AG09309 (cell line): ENCODE measurements at regions not wholly inside any gene's neighbourhood (a gene's known extent, or its start where the extent isn't known, plus 50 kb on each side); places are given as distances from the start of the nearest gene placed in this dataset.

Experiments
- DNase-seq: peaks from one replicate; pipeline ENCODE4 v3.0.0-alpha.2; 2010; ENCODE audit warnings: low read depth
- H3K4me3 ChIP-seq: 2 replicates; pipeline ENCODE4 v1.5.1; 2011; ENCODE audit warnings: mild to moderate bottlenecking, low read depth, low read length, moderate library complexity; ENCODE audit not compliant: control insufficient read depth
- TF ChIP-seq, protein P1 (sequence below): IDR thresholded peaks from 2 replicates; pipeline ENCODE4 v1.5.1; 2011; ENCODE audit warnings: mild to moderate bottlenecking, low read depth, low read length, inconsistent platforms; ENCODE audit not compliant: insufficient read depth, control insufficient read depth; ENCODE audit errors: missing control alignments

DNA sequence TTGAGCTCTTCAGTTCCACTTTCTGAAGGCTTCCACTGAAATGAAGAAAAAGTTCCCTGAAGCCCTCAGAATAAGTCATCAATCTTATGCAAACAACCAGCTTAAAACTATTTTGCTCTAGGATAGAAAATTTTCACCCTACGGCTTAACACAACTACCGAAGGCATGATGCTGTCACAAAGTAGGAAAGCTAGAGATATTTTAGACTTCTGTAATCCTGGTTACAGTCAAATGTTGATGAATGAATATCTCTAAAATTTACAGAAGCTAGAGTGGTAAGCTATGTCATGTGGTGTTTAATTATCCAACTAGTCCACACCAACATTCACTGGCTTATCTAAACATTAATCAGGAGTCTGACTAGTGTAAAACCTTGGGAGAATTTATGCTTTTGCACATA, 197.9 kb downstream of the SUCLA2 start:
- no peak for DNase-seq
- TF ChIP-seq, protein P1, sequence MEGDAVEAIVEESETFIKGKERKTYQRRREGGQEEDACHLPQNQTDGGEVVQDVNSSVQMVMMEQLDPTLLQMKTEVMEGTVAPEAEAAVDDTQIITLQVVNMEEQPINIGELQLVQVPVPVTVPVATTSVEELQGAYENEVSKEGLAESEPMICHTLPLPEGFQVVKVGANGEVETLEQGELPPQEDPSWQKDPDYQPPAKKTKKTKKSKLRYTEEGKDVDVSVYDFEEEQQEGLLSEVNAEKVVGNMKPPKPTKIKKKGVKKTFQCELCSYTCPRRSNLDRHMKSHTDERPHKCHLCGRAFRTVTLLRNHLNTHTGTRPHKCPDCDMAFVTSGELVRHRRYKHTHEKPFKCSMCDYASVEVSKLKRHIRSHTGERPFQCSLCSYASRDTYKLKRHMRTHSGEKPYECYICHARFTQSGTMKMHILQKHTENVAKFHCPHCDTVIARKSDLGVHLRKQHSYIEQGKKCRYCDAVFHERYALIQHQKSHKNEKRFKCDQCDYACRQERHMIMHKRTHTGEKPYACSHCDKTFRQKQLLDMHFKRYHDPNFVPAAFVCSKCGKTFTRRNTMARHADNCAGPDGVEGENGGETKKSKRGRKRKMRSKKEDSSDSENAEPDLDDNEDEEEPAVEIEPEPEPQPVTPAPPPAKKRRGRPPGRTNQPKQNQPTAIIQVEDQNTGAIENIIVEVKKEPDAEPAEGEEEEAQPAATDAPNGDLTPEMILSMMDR = no peak
- H3K4me3 ChIP-seq = no peak overlapping the region

DNA sequence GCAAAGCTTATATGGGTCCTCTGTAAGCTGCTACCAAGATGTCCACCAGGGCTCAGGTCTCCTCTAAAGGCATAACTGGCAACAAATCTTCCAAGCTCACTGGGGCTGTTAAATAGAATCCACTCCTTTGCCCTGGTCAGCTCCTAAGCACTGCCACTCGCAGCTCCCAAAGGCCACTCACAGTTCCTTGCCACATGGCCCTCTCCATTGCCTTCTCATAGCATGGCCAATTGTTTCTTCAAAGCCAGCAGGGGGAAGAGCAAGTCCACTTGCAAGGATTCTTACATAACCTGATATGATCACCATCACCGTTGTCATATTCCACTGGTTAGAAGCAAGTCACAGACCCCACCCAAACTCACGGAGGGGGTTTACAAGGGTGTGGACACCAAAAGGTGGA, 199.5 kb downstream of the SUCLA2 start:
- TF ChIP-seq, protein P1 = no peak
- H3K4me3 ChIP-seq = no peak overlapping the region
- DNase-seq = no peak

DNA sequence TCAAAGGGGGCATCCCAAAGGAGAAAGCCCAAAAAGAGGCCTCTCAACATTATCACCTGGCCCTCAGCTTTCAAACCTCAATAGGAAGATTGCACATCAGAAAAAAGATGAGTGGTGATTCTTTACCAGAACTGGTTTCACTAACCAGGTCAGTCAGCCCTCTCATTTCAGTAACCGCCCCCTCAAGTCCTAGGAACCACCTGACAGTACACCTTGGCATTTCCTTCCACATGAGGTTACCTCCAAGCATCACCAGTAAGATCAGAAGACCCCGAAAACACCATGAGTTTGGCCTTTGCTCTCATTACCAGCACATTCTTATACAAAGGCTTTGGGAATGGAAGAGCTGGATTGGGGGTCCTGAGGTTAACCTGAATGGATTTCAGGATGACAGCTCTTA, 200.5 kb downstream of the SUCLA2 start:
- no peak overlapping the region for H3K4me3 ChIP-seq
- no peak for DNase-seq
- TF ChIP-seq, protein P1 = no peak

DNA sequence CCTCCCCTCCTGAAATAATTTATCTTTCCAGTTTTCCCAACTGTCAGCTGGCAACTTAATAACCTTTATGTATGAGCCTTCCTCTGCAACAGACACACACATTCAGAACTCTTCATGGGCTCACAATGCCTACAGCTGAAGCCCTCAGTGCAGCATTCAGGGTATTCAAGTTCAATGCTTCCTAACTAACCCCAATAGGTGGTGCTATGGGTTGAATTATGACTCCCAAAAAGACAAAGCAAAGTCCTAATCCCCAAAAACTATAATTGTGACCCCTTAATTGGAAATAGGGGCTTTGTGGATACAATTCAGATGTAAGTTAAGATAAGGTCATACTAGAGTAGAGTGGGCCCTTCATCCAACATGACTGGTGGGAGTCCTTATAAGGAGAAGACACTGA, 202.2 kb downstream of the SUCLA2 start:
- no peak overlapping the region for H3K4me3 ChIP-seq
- TF ChIP-seq, protein P1 = peak; percentile 55
- peak; percentile 1 for DNase-seq

DNA sequence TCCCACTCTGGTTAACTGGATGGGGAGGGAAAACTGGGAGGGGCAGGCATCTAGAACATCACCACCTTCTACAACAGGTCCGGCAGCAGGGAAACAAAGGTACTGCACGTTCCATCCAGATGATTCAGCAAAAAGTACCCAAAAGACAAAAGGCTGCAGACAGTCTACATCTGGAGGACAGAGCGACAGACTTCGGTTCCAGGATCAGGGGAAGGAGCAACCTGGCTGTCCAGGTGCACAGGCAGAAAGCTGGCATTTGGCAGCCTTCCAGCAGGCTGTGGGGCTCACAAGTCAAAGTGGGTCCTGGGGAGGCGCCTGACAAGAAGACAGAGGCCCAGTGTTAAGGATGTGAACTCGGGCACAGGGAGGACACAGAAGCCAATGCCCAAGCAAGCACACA, 202.9 kb downstream of the SUCLA2 start:
- DNase-seq = no peak
- H3K4me3 ChIP-seq = no peak overlapping the region
- TF ChIP-seq, protein P1 = no peak

DNA sequence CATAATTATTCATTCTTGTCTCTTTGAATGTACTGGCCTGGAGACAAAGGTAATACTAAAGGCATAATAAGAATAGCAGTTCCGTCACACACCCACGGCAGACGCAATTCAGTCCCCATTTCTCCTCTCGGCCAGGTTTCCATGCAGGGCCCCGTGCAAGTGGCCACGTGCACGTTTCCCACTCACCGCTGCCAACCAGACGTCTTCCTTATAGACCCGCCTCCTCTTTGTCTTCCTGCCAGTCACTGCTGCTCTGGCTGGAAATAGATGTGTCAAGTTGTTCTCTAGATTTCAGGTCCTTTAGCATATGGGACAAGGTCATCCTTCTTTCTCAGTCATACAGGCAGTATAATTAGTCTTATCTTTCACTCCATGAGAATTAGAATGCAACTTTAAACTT, 204.3 kb downstream of the SUCLA2 start:
- TF ChIP-seq, protein P1 = no peak
- no peak overlapping the region for H3K4me3 ChIP-seq
- no peak for DNase-seq

DNA sequence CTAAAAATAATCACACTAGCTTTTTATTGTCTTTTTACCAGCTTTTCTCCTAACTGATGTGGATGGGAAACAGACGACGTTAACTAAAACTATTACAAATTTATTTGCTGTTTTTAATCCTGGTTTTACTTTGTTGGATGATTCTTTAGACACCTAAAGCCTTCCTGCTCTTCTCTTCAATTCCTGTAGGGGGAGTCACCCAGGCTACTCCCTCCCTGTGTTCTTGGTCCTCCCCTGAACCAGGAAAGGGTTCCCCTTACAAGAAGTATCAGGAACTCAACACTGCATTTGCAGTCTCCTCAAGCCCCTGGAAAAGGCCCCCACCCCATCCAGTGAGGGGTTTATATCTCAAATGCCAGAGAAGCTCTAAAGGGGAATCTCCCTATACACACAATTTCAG, 206.1 kb downstream of the SUCLA2 start:
- no peak overlapping the region for H3K4me3 ChIP-seq
- DNase-seq = no peak
- TF ChIP-seq, protein P1 = peak; percentile 62
